IMR-90 (cell line): ENCODE measurements at regions not wholly inside any gene's neighbourhood (a gene's known extent, or its start where the extent isn't known, plus 50 kb on each side); places are given as distances from the start of the nearest gene placed in this dataset.

Experiments used
- CEBPB ChIP-seq: IDR thresholded peaks from 2 replicates; pipeline ENCODE4 v1.6.1; 2012; ENCODE audit warnings: low read depth, low read length, improper control_type of control experiment
- FOS ChIP-seq: fragments of 150-350 bp; IDR thresholded peaks from 2 replicates; pipeline ENCODE4 v1.6.1; 2016; ENCODE audit warnings: low read depth, low read length
- MAFK ChIP-seq: IDR thresholded peaks from 2 replicates; pipeline ENCODE4 v1.6.1; 2012; ENCODE audit warnings: low read depth, low read length, improper control_type of control experiment
- MAZ ChIP-seq: IDR thresholded peaks from 2 replicates; pipeline ENCODE4 v1.6.1; 2012; ENCODE audit warnings: low read depth, mild to moderate bottlenecking, low read length, improper control_type of control experiment, moderate library complexity, borderline replicate concordance
- MXI1 ChIP-seq: IDR thresholded peaks from 2 replicates; pipeline ENCODE4 v1.6.1; 2012; ENCODE audit warnings: low read depth, mild to moderate bottlenecking, low read length, moderate library complexity, borderline replicate concordance
- NFE2L2 ChIP-seq: fragments of 150-350 bp; IDR thresholded peaks from 2 replicates; pipeline ENCODE4 v1.6.1; 2016; ENCODE audit warnings: low read depth, mild to moderate bottlenecking, low read length
- POLR2A ChIP-seq: IDR thresholded peaks from 2 replicates; pipeline ENCODE4 v1.6.1; 2012; ENCODE audit warnings: mild to moderate bottlenecking, low read depth, low read length
- RAD21 ChIP-seq: IDR thresholded peaks from 2 replicates; pipeline ENCODE4 v1.6.1; 2012; ENCODE audit warnings: low read length, improper control_type of control experiment
- SMC3 ChIP-seq: fragments of 150-350 bp; IDR thresholded peaks from 2 replicates; pipeline ENCODE4 v1.6.1; 2016; ENCODE audit warnings: low read depth, mild to moderate bottlenecking, antibody characterized with exemption, low read length, moderate library complexity
- TF ChIP-seq, protein P1 (sequence below): conservative IDR thresholded peaks from 2 replicates; pipeline ENCODE4 v1.5.1; 2012; ENCODE audit warnings: mild to moderate bottlenecking, low read depth, low read length, improper control_type of control experiment
- TF ChIP-seq, protein P2 (sequence below): fragments of 150-350 bp; IDR thresholded peaks from 2 replicates; pipeline ENCODE4 v1.6.1; 2016; ENCODE audit warnings: low read depth, mild to moderate bottlenecking, low read length, moderate library complexity, borderline replicate concordance

DNA sequence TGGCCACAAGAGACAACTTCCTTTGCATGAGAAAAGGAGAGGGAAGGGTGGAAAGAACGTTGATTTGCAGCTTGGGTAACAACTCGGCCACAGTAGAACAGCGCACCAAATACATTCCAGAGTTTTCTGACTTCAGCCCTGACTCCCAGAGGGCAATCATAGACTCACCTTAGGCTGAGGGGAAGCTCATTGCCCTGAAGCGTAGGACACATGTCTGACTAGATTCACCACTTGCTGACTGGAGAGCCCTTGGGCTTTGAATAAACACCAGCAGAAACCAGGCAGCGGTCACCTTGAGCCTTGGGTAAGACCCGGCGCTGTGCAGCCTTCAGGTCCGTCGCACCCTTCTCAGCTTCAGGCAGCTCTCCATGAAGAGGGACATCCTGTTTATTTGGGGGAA lies 151.8 kb upstream of the GRIA4 start:
- TF ChIP-seq, protein P1, sequence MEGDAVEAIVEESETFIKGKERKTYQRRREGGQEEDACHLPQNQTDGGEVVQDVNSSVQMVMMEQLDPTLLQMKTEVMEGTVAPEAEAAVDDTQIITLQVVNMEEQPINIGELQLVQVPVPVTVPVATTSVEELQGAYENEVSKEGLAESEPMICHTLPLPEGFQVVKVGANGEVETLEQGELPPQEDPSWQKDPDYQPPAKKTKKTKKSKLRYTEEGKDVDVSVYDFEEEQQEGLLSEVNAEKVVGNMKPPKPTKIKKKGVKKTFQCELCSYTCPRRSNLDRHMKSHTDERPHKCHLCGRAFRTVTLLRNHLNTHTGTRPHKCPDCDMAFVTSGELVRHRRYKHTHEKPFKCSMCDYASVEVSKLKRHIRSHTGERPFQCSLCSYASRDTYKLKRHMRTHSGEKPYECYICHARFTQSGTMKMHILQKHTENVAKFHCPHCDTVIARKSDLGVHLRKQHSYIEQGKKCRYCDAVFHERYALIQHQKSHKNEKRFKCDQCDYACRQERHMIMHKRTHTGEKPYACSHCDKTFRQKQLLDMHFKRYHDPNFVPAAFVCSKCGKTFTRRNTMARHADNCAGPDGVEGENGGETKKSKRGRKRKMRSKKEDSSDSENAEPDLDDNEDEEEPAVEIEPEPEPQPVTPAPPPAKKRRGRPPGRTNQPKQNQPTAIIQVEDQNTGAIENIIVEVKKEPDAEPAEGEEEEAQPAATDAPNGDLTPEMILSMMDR = no peak
- TF ChIP-seq RAD21 (no peak), MAFK (no peak), POLR2A (no peak), NFE2L2 (no peak), FOS (no peak), MXI1 (no peak), SMC3 (no peak), CEBPB (no peak), MAZ (no peak)
- TF ChIP-seq, protein P2, sequence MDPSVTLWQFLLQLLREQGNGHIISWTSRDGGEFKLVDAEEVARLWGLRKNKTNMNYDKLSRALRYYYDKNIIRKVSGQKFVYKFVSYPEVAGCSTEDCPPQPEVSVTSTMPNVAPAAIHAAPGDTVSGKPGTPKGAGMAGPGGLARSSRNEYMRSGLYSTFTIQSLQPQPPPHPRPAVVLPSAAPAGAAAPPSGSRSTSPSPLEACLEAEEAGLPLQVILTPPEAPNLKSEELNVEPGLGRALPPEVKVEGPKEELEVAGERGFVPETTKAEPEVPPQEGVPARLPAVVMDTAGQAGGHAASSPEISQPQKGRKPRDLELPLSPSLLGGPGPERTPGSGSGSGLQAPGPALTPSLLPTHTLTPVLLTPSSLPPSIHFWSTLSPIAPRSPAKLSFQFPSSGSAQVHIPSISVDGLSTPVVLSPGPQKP = no peak
